ENCODE measurements at regions not wholly inside any gene's neighbourhood (a gene's known extent, or its start where the extent isn't known, plus 50 kb on each side); places are given as distances from the start of the nearest gene placed in this dataset.

- TF ChIP-seq SKIL (IDR thresholded peaks at IDR 0.05; ENCODE audit: low read depth, poor library complexity, severe bottlenecking): no peak
- TF ChIP-seq JUNB (IDR thresholded peaks at IDR 0.05): no peak
- no peak for TF ChIP-seq ZNF24 (IDR thresholded peaks at IDR 0.05)
- no peak for TF ChIP-seq CREB1 (IDR thresholded peaks at IDR 0.05; ENCODE audit: low read depth)
- TF ChIP-seq USF2 (IDR thresholded peaks at IDR 0.05; ENCODE audit: borderline replicate concordance, low read depth, low read length): no peak
- TF ChIP-seq MXI1 (IDR thresholded peaks at IDR 0.05; ENCODE audit: low read depth, low read length): no peak
Observed at GRCh38 chr2:59046401-59047372, 805.6 kb upstream of the FANCL start (continued).

- no peak overlapping the region for H3K4me2 ChIP-seq (ENCODE audit: control insufficient read depth, insufficient read depth)
- ChIA-PET SMC1A (ENCODE audit: uncharacterized antibody, unreplicated experiment) (no interaction called here), CTCF (interaction anchor here (2.0 kb wide), 1 partner anchor 19 kb away, joined by 8 read pairs; no protein-coding TSS in a partner anchor), RAD21 (ENCODE audit: unreplicated experiment) (no interaction called here), POLR2A (no interaction called here)
- H3K27me3 ChIP-seq (replicated peaks in 1 of 2; ENCODE audit: control insufficient read depth in 2 of 2, insufficient read depth in 2 of 2, low read length in 1 of 2): no peaks in the 10 kb centered on the region
- no peak overlapping the region for H3K4me3 ChIP-seq
- TF ChIP-seq PAX5 (IDR thresholded peaks at IDR 0.05; ENCODE audit: borderline replicate concordance, low read depth, low read length): no peak
- TF ChIP-seq BCLAF1 (IDR thresholded peaks at IDR 0.05): no peak
- H3K27ac ChIP-seq (ENCODE audit: control insufficient read depth, insufficient read depth): no peak overlapping the region
- no peaks in the 10 kb centered on the region for H3K4me1 ChIP-seq (ENCODE audit: control insufficient read depth, insufficient read depth, low read length)
- ATAC-seq: no peak
- intact Hi-C loops (cut with micrococcal nuclease; ENCODE audit: unreplicated experiment): no loop called here
- FAIRE-seq: no peak
- BruUV-seq (replicated peaks): no TSS peak
- no peaks in the 10 kb centered on the region for H4K20me1 ChIP-seq (ENCODE audit: control insufficient read depth, insufficient read depth)
- H3K36me3 ChIP-seq (ENCODE audit: control insufficient read depth in 2 of 2, insufficient read depth in 2 of 2, low read length in 1 of 2): no peaks in the 10 kb centered on the region
- no peak overlapping the region for H3K9ac ChIP-seq (ENCODE audit: control insufficient read depth, insufficient read depth, low read length)
- no peak for DNase-seq (ENCODE audit: low read depth, low spot score)
- H3K9me3 ChIP-seq (replicated peaks; ENCODE audit: control insufficient read depth, insufficient read depth, low read length): no peaks in the 10 kb centered on the region
- no peaks in the 10 kb centered on the region for H3K79me2 ChIP-seq (ENCODE audit: control insufficient read depth, insufficient read depth, low read length)
- 7% methylated on average over 1 of the region's 1 CpG for WGBS (ENCODE audit: insufficient coverage, insufficient replicate concordance, low lambda C conversion rate, missing lambda C conversion rate)
- in situ Hi-C loops (cut with MboI): no loop called here
- H2AFZ ChIP-seq (ENCODE audit: control insufficient read depth, low read depth, low read length): no peak overlapping the region
Observed at GRCh38 chr2:59044736-59045135, 803.6 kb upstream of the FANCL start.

All from GM12878 (cell line).